Mesenchymal stem cell (in vitro differentiated cells and primary cell): ENCODE measurements at regions not wholly inside any gene's neighbourhood (a gene's known extent, or its start where the extent isn't known, plus 50 kb on each side); places are given as distances from the start of the nearest gene placed in this dataset.
A peak's percentile ranks its signal among the peaks of the same experiment; 100 is the strongest.

Source experiments
- DNase-seq: peaks from one replicate; pipeline ENCODE4 v3.0.0-alpha.2; 2013
- H2AFZ ChIP-seq: one replicate; pipeline ENCODE4 v1.6.1; 2013; ENCODE audit warnings: low read depth, mild to moderate bottlenecking, control low read depth, inconsistent platforms, low read length, moderate library complexity
- H2AK5ac ChIP-seq: 2 replicates; pipeline ENCODE4 v1.6.1; 2013; ENCODE audit warnings: low read length, moderate library complexity, mild to moderate bottlenecking, inconsistent platforms; ENCODE audit not compliant: severe bottlenecking
- H2BK120ac ChIP-seq: one replicate; pipeline ENCODE4 v1.6.1; 2013; ENCODE audit warnings: low read depth, mild to moderate bottlenecking, inconsistent platforms, low read length, moderate library complexity
- H2BK12ac ChIP-seq, 2 experiments: one replicate each; pipeline ENCODE4 v1.6.1; 2013; ENCODE audit warnings: inconsistent platforms in 2 of 2, low read length in 2 of 2, mild to moderate bottlenecking in 2 of 2, moderate library complexity in 2 of 2, control low read depth in 1 of 2
- H2BK15ac ChIP-seq: one replicate; pipeline ENCODE4 v1.6.1; 2013; ENCODE audit warnings: mild to moderate bottlenecking, low read depth, inconsistent platforms; ENCODE audit not compliant: poor library complexity, severe bottlenecking
- H2BK5ac ChIP-seq: 2 replicates; pipeline ENCODE4 v1.6.1; 2013; ENCODE audit warnings: low read depth, mild to moderate bottlenecking, low read length, control low read depth, inconsistent platforms; ENCODE audit not compliant: poor library complexity, severe bottlenecking
- H3K14ac ChIP-seq, 2 experiments: one replicate each; pipeline ENCODE4 v1.6.1; 2013; ENCODE audit warnings: inconsistent platforms in 2 of 2, low read length in 2 of 2, control low read depth in 1 of 2, mild to moderate bottlenecking in 1 of 2, moderate library complexity in 1 of 2
- H3K18ac ChIP-seq, 2 experiments: one replicate each; pipeline ENCODE4 v1.6.1; 2013; ENCODE audit warnings: inconsistent platforms in 2 of 2, low read length in 2 of 2, control low read depth in 1 of 2, low read depth in 1 of 2, mild to moderate bottlenecking in 1 of 2
- H3K23ac ChIP-seq, 2 experiments: one replicate each; pipeline ENCODE4 v1.6.1; 2013; ENCODE audit warnings: inconsistent platforms in 2 of 2, low read length in 2 of 2, mild to moderate bottlenecking in 2 of 2, moderate library complexity in 2 of 2, control low read depth in 1 of 2
- H3K27ac ChIP-seq: 2 replicates; pipeline ENCODE4 v1.5.1; 2013; ENCODE audit warnings: mild to moderate bottlenecking, moderate library complexity, low read length, control low read depth, inconsistent platforms; ENCODE audit not compliant: poor library complexity, severe bottlenecking
- H3K27me3 ChIP-seq, 2 experiments: 2 replicates each; pipeline versions ENCODE4 v1.6.1 to v1.7.0; 2013; ENCODE audit warnings: low read length in 2 of 2, mild to moderate bottlenecking in 2 of 2, moderate library complexity in 2 of 2, control low read depth in 1 of 2, inconsistent platforms in 1 of 2; ENCODE audit not compliant: control insufficient read depth in 1 of 2, insufficient read depth in 1 of 2
- H3K36me3 ChIP-seq, 2 experiments: 2 replicates each; pipeline versions ENCODE4 v1.6.1 to v1.7.0; 2013; ENCODE audit warnings: low read length in 2 of 2, control low read depth in 1 of 2, inconsistent platforms in 1 of 2, low read depth in 1 of 2, mild to moderate bottlenecking in 1 of 2; ENCODE audit not compliant: insufficient read depth in 2 of 2, control insufficient read depth in 1 of 2
- H3K4ac ChIP-seq, 2 experiments: one replicate each; pipeline ENCODE4 v1.6.1; 2013; ENCODE audit warnings: inconsistent platforms in 2 of 2, low read length in 2 of 2, mild to moderate bottlenecking in 2 of 2, moderate library complexity in 2 of 2, control low read depth in 1 of 2, low read depth in 1 of 2
- H3K4me1 ChIP-seq: 2 replicates; pipeline ENCODE4 v1.6.1; 2013; ENCODE audit warnings: low read depth, low read length, control low read depth; ENCODE audit not compliant: control insufficient read depth, insufficient read depth
- H3K4me2 ChIP-seq: 2 replicates; pipeline ENCODE4 v1.6.1; 2013; ENCODE audit warnings: low read length, mild to moderate bottlenecking, inconsistent platforms; ENCODE audit not compliant: poor library complexity, severe bottlenecking
- H3K4me3 ChIP-seq, 2 experiments: 2 replicates each; pipeline versions ENCODE4 v1.5.1 to v1.7.0; 2013; ENCODE audit warnings: low read length in 2 of 2, mild to moderate bottlenecking in 2 of 2, control low read depth in 1 of 2, low read depth in 1 of 2; ENCODE audit not compliant: insufficient read depth in 1 of 2
- H3K79me1 ChIP-seq: replicated peaks from 2 replicates; pipeline ENCODE4 v1.6.1; 2013; ENCODE audit warnings: mild to moderate bottlenecking, control low read depth, low read length, inconsistent platforms; ENCODE audit not compliant: poor library complexity, severe bottlenecking
- H3K9ac ChIP-seq: 2 replicates; pipeline ENCODE4 v1.7.0; 2013; ENCODE audit warnings: mild to moderate bottlenecking, low read length, moderate library complexity
- H3K9me3 ChIP-seq: 2 replicates; pipeline ENCODE4 v1.7.0; 2013; ENCODE audit warnings: mild to moderate bottlenecking, low read length; ENCODE audit not compliant: control insufficient read depth
- H4K8ac ChIP-seq: one replicate; pipeline ENCODE4 v1.6.1; 2013; ENCODE audit warnings: inconsistent platforms, mild to moderate bottlenecking, low read length, moderate library complexity
- H4K91ac ChIP-seq: one replicate; pipeline ENCODE4 v1.6.1; 2013; ENCODE audit warnings: mild to moderate bottlenecking, low read length, inconsistent platforms
- WGBS: methylation state at CpG from one replicate; pipeline ENCODE4 v1.1.7; 2013; ENCODE audit warnings: mixed read lengths; 5-methylcytosine and 5-hydroxymethylcytosine counted together

DNA sequence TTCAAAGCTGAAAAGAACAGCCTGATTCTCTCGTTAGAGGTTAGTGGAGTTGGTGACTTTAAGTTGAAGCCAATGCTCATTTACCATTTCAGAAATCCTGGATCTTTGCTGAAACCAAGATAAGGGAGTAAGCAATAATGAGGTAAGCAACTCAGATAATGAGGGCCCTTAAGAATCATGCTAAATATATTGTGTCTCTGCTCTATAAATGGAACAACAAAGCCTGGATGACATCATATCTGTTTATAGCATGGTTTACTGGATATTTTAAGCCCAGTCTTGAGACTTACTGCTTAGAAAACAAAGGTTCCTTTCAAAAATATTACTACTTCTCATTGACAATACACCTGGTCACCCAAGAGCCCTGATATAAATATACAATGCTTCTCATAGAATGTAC is 276.7 kb upstream of the PPARGC1A start:
- H3K79me1 ChIP-seq: no peaks in the 10 kb centered on the region
- no peak overlapping the region for H2AFZ ChIP-seq
- H2BK12ac ChIP-seq: no peak overlapping the region
- WGBS: 88% methylated on average over 1 of the region's 1 CpG
- no peak overlapping the region for H4K8ac ChIP-seq
- H4K91ac ChIP-seq: no peak overlapping the region
- no peak overlapping the region for H3K4me3 ChIP-seq
- no peaks in the 10 kb centered on the region for H3K4me1 ChIP-seq
- H3K18ac ChIP-seq: no peak overlapping the region
- H3K27ac ChIP-seq: no peak overlapping the region
- H3K14ac ChIP-seq: no peak overlapping the region
- no peaks in the 10 kb centered on the region for H3K36me3 ChIP-seq
- no peak overlapping the region for H3K4me2 ChIP-seq
- DNase-seq: no peak
- H2AK5ac ChIP-seq: no peak overlapping the region
- no peak overlapping the region for H2BK120ac ChIP-seq
- H3K27me3 ChIP-seq: no peaks in the 10 kb centered on the region
- no peak overlapping the region for H2BK15ac ChIP-seq
- no peak overlapping the region for H3K9ac ChIP-seq
- no peak overlapping the region for H2BK5ac ChIP-seq
- H3K23ac ChIP-seq: no peak overlapping the region
- no peak overlapping the region for H3K4ac ChIP-seq
- no peaks in the 10 kb centered on the region for H3K9me3 ChIP-seq

DNA sequence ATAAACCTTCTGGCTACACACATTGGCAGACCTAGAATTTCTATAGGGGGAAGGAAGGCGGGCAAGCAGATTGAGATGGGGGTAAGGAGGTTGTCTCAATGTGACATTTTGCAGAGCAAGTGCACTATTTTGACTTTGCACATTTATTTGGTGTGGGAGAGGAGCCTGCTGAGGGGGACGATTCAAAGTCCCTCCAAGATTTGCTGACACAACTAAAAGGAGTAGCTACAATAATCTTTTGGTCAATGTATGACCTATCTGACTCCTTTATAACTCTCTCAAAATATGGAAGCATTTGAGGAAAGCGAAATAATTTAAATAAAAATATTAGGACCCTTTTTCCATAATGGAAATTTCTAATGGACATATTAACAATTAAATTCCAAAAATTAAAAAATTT is 274.9 kb upstream of the PPARGC1A start:
- H3K27me3 ChIP-seq: no peaks in the 10 kb centered on the region
- no peak overlapping the region for H3K23ac ChIP-seq
- H3K4me3 ChIP-seq: no peak overlapping the region
- DNase-seq: no peak
- H2BK15ac ChIP-seq: no peak overlapping the region
- H3K14ac ChIP-seq: no peak overlapping the region
- no peaks in the 10 kb centered on the region for H3K79me1 ChIP-seq
- H4K91ac ChIP-seq: no peak overlapping the region
- no peaks in the 10 kb centered on the region for H3K4me1 ChIP-seq
- H4K8ac ChIP-seq: no peak overlapping the region
- 100% methylated on average over 1 of the region's 3 CpGs for WGBS
- no peak overlapping the region for H2AK5ac ChIP-seq
- H3K4ac ChIP-seq: no peak overlapping the region
- H3K18ac ChIP-seq: no peak overlapping the region
- H2BK12ac ChIP-seq: no peak overlapping the region
- H3K4me2 ChIP-seq: no peak overlapping the region
- H2BK5ac ChIP-seq: no peak overlapping the region
- no peak overlapping the region for H2BK120ac ChIP-seq
- no peaks in the 10 kb centered on the region for H3K36me3 ChIP-seq
- H3K9ac ChIP-seq: no peak overlapping the region
- H3K9me3 ChIP-seq: no peaks in the 10 kb centered on the region
- H3K27ac ChIP-seq: no peak overlapping the region
- no peak overlapping the region for H2AFZ ChIP-seq

- peak; percentile 18 for DNase-seq
- Histone ChIP-seq H3K4me3 (no peak overlapping the region), H3K18ac (no peak overlapping the region), H3K9me3 (no peaks in the 10 kb centered on the region), H3K36me3 (no peaks in the 10 kb centered on the region), H3K79me1 (no peaks in the 10 kb centered on the region), H2AFZ (no peak overlapping the region), H2BK5ac (no peak overlapping the region), H3K27ac (no peak overlapping the region), H2BK12ac (no peak overlapping the region), H3K14ac (no peak overlapping the region), H4K91ac (no peak overlapping the region), H3K23ac (no peak overlapping the region), H2AK5ac (no peak overlapping the region), H3K27me3 (no peaks in the 10 kb centered on the region), H4K8ac (no peak overlapping the region), H2BK120ac (no peak overlapping the region), H3K4me1 (no peaks in the 10 kb centered on the region), H3K4me2 (no peak overlapping the region), H2BK15ac (no peak overlapping the region), H3K4ac (no peak overlapping the region), H3K9ac (no peak overlapping the region)
- 50% methylated on average over 2 of the region's 2 CpGs for WGBS
Observed at GRCh38 chr4:24164054-24164693, 274.3 kb upstream of the PPARGC1A start.

DNA sequence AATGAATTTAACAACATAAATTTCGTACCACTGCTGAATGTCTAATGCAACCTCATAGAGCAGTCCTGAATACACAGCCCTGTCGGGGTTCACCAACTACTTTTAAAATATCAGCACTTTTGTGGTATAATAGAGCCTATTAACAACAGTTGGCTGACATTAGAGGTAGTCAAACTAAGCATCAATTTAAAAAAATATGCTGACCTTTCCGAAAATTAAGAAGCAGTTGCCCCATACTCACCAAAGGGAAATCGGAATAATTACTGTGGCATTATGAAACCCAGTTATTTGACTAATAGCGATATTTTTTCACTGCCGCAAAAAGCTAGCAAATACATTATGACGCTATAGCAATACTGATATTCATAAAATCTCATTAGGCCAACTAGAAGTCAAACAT is 273.5 kb upstream of the PPARGC1A start:
- Histone ChIP-seq H3K9me3 (no peaks in the 10 kb centered on the region), H3K4ac (no peak overlapping the region), H2BK15ac (no peak overlapping the region), H3K4me1 (no peaks in the 10 kb centered on the region), H4K8ac (no peak overlapping the region), H3K27me3 (no peaks in the 10 kb centered on the region), H2AFZ (no peak overlapping the region), H3K18ac (no peak overlapping the region), H2AK5ac (no peak overlapping the region), H3K4me3 (no peak overlapping the region), H2BK12ac (no peak overlapping the region), H3K14ac (no peak overlapping the region), H2BK5ac (no peak overlapping the region), H2BK120ac (no peak overlapping the region), H4K91ac (no peak overlapping the region), H3K79me1 (no peaks in the 10 kb centered on the region), H3K4me2 (no peak overlapping the region), H3K27ac (no peak overlapping the region), H3K36me3 (no peaks in the 10 kb centered on the region), H3K9ac (no peak overlapping the region), H3K23ac (no peak overlapping the region)
- WGBS: 92% methylated on average over 7 of the region's 7 CpGs
- DNase-seq: no peak
